ENCODE measurements at regions not wholly inside any gene's neighbourhood (a gene's known extent, or its start where the extent isn't known, plus 50 kb on each side); places are given as distances from the start of the nearest gene placed in this dataset.

GRCh38 chr13:107421951-107422350, 793.4 kb downstream of the LIG4 start:
- no peak for DNase-seq
- intact Hi-C loops (cut with DNase I) = no loop called here

GRCh38 chr13:107421028-107421427, 794.3 kb downstream of the LIG4 start:
- intact Hi-C loops (cut with DNase I) = no loop called here
- DNase-seq = no peak

DNA sequence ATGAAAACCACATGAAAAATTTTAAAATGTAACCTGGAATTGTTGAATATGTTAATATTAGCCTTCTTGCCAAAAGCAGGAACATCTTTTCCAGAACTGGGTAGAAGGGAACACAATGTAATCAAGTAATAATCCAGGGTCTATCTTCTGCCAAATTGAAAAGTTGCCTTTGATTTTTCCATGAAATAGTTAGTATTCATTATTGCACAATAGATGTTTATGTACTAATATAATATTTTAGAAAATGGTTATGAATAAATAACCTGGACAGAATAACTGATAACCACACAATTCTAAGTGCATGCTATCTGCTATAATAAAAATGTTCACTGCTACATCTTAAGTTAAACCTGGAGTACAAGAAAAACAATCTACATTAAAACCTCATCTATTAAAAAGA, 802.3 kb downstream of the LIG4 start:
- no peak for DNase-seq
- intact Hi-C loops (cut with DNase I) = no loop called here

DNA sequence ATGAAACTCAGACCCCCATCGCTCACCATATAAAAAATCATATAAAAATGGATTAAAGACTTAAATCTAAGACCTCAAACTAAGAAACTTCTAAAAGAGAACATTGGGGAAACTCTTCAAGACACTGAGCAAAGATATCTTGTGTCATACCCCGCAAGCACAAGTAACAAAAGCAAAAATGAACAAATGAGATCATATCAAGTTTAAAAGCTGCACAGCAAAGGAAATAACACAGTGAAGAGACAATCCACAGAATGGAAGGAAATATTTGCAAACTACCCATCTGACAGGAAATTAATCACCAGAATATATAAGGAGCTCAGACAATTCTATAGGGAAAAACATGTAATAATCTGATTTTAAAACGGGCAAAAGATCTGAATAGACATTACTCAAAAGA, 808.3 kb downstream of the LIG4 start:
- DNase-seq = no peak
- intact Hi-C loops (cut with DNase I) = no loop called here

DNA sequence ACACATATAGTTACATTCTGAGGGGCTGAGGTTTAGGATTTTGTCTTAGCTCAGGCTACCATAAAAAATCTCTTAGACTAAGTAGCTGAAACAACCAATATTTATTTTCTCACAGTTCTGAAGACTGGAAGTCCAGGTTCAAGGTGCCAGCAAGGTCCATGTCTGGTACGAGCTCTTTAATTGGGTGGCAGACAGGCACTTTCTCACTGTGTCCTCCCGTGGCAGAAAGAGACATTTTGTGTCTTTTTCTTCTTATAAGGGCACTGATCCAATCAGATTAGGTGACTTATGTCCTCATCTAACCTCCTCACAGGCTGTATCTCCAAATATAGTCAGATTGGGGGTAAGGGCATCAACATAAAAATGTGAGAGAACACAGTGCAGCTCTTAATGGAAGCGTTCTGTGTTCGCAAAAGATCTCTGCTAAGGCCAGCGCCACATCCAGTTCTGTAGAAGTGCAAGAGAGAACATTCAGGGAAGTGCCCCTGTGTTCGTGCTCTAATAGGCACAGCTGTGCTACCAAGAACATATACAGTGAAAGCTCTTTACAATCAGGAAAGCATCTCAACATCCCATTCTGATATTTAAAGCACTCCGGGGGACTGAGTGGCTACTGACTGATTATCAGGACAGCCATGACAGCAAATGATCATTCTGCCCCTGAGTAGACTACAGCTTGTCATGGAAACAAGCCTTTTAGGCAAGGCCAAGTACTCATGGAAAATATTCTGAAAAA, 819.2 kb downstream of the LIG4 start:
- intact Hi-C loops (cut with DNase I) = no loop called here
- DNase-seq = no peak

DNA sequence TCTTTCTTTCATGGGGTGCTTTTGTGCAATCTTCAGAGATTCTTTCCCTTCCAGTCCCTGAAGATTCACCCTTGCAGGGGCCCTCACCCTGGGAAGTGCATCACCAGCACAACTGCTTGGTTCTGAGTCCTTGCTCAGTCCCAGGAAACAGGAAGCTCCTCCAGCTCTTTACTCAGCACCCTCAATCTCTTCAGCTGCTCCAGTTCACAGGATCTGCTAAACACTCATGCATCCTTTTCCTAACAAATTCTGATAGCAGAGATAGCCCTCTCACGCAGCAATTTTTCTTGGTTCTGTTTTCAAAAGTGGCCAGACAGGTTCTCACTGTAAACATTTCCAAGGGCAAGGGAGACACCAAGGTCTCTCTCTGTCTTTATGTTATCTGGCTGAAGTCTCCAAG, 823.1 kb downstream of the LIG4 start:
- intact Hi-C loops (cut with DNase I) = no loop called here

DNA sequence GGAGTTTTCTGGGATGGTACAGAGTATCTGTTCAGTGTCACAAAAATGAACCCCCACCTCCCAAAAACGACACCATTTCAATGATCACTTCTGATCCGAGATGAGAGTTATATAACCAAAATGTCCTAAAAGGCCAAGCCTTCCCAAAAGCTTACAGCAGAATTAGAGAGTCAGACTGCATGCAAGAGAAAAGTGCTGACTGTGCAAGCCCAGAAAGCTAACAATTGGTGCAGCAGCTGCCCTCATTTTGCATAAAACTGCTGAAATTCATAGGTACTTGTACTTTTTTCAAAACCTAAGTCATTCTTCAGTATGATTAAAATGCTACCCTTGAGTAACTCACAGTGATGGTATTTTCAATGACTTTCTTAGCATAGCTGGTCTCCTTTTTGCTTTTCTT, 819.6 kb upstream of the ARGLU1 start:
- no peak for DNase-seq
- intact Hi-C loops (cut with DNase I) = no loop called here

More for the DNA sequence above, 823.1 kb downstream of the LIG4 start:
- DNase-seq = no peak

- intact Hi-C loops (cut with DNase I) = no loop called here
- no peak for DNase-seq
Observed at GRCh38 chr13:107379407-107380155, 811.6 kb upstream of the ARGLU1 start.

DNA sequence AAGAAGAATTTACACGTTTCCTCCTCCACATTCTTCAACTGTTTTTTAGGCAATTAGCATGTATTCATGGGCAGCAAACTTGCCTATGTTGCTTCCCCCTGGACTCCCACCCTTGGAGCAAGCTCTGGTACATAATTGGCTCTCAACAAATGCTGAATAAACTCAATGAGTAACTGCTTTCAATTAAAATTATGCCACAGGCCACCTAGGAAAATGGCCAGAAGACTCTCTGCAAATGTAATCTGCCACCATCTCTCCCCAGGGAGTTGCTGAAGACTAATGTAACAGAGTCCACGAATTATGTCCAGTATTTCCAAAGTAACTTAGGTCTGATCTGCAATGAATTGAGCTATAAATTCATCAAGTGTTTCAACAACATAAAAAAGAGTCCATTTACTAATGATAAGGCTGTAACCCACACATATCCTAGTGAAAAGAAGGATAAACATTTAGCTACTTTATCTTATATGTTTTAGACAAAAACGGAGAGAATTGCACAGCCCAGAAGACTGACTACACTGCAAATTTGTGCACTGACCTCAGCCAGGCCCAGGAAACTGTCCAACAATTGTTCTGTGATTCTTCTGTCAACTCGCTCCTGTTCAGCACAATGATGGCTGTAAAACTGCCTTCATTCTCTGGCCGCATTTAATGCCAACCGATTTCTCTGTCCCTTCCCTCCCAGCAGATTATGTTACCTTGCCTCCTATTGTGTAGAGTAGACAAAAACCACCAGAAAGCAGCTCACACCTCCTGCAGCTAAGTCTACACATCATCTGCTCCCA, 808.6 kb upstream of the ARGLU1 start:
- intact Hi-C loops (cut with DNase I) = no loop called here
- DNase-seq = peak in 18 of 42 donors; percentile 18 to 67 (median 30)

DNA sequence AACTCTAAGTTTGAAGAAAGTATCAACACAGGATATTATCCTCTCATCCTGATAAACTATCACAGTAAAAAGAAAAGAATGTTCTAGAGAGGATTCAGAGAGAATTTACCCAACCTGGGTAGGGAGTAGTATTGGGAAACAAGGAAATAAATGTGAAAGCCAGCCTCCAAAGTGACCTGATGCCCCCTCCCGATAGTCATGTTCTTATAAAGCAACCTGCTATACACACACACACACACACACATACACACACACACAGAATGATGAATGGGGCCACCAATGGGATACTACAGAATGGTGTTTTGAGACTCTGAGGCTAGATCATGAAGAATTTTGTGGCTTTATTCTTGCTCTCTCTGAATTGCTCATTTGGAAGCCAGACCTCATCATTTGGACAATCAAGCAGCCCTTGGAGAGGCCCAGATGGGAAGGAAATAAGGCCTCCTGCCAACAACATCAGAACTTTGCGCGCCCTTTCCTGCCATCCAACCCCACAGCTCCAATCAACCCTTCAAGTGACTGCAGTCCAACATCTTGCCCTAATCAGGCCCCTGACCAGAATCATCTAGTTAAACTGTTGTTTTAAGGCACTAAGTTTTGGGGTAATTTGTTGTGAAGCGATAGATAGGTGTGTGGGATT, 807.9 kb upstream of the ARGLU1 start:
- intact Hi-C loops (cut with DNase I) = no loop called here
- no peak for DNase-seq

DNA sequence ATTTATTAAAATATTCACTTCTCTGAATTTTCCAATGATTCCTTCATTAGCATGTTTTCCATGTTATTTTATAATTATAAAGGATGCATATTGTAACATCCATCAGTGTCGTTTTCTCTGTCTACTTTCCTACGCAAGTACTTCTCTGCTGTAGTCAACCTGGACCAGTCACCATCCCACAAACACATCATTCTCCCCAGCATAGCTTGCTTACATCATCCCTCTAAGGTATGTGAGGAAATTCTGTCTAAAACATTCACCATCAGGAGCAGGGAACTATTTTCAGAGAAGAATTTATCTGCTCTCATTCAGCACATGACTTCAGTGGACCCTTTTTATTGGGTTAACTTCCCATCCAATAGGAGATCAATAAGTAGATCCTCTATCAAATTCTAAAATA, 806.1 kb upstream of the ARGLU1 start:
- DNase-seq = no peak
- intact Hi-C loops (cut with DNase I) = no loop called here

DNA sequence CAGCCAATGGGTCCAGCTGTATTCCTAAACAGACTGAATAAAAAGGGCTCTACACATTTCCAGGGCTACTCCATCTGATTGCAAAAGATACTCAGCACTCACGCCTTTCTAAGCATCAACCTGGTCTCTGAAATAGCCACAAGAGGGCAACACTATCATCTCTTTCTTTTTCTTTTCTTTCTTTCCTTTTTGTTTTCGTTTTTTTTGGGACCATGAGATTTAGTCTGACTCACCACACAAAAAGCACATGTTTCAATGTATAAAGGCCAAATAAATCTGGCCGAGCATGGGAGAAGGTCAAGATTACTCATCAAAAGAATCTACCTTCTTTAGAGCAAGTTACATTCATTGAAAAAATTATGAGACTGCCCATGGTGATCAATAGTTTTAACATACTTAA, 805.6 kb upstream of the ARGLU1 start:
- peak in 8 of 42 donors; percentile 8 to 50 (median 22) for DNase-seq
- intact Hi-C loops (cut with DNase I) = no loop called here

- DNase-seq = no peak
- intact Hi-C loops (cut with DNase I) = no loop called here
Observed at GRCh38 chr13:107370015-107370785, 802.3 kb upstream of the ARGLU1 start.

GRCh38 chr13:107367258-107367657, 799.3 kb upstream of the ARGLU1 start:
- intact Hi-C loops (cut with DNase I) = no loop called here
- DNase-seq = no peak

GRCh38 chr13:107365466-107366215, 797.7 kb upstream of the ARGLU1 start:
- intact Hi-C loops (cut with DNase I) = no loop called here
- no peak for DNase-seq

- no peak for DNase-seq
- intact Hi-C loops (cut with DNase I) = no loop called here
Observed at GRCh38 chr13:107364658-107365057, 796.7 kb upstream of the ARGLU1 start.

- DNase-seq = no peak
- intact Hi-C loops (cut with DNase I) = no loop called here
Observed at GRCh38 chr13:107361666-107362065, 793.7 kb upstream of the ARGLU1 start.

DNA sequence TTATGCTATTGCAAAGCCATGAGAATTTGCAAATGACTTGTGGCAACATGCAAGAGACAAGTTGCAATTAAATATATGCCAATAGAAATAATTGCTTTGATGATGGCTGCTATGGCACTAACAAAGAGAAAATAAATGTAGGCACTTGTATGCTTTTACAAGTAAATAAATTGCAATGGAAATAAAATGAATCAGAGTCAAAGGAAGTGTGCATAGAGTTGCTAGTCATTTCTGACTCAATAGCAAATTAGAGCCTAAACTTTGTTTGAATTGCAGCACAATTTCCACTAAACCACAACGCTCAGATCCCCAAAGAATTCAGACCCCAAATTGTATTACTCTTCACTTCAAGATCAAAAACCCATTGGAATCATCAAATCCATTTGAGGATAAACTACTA, 792.1 kb upstream of the ARGLU1 start:
- intact Hi-C loops (cut with DNase I) = no loop called here

More for the DNA sequence above, 792.1 kb upstream of the ARGLU1 start:
- DNase-seq = no peak
